BE2C (cell line): ENCODE measurements at regions not wholly inside any gene's neighbourhood (a gene's known extent, or its start where the extent isn't known, plus 50 kb on each side); places are given as distances from the start of the nearest gene placed in this dataset.

Experiments used
- DNase-seq: peaks from one replicate; pipeline ENCODE4 v3.0.0-alpha.2; 2020
- H3K27me3 ChIP-seq: fragments of 250-450 bp; sonication (Bioruptor Pico); 2 replicates; pipeline ENCODE4 v1.5.1; 2020; ENCODE audit warnings: mild to moderate bottlenecking
- H3K36me3 ChIP-seq: fragments of 250-450 bp; sonication (Bioruptor Pico); 2 replicates; pipeline ENCODE4 v1.5.1; 2020; ENCODE audit warnings: mild to moderate bottlenecking
- H3K4me1 ChIP-seq: fragments of 250-450 bp; sonication (Bioruptor Pico); 2 replicates; pipeline ENCODE4 v1.5.1; 2020
- H3K4me3 ChIP-seq: 2 replicates; pipeline ENCODE4 v1.5.1; 2011; ENCODE audit warnings: low read depth, low read length
- H3K9me3 ChIP-seq: fragments of 250-450 bp; sonication (Bioruptor Pico); 2 replicates; pipeline ENCODE4 v1.5.1; 2020
- CTCF ChIP-seq: IDR thresholded peaks from 2 replicates; pipeline ENCODE4 v1.5.1; 2012; ENCODE audit warnings: mild to moderate bottlenecking, low read depth, low read length

- DNase-seq = no peak
- no peaks in the 10 kb centered on the region for H3K36me3 ChIP-seq
- TF ChIP-seq CTCF = no peak
- H3K27me3 ChIP-seq = no peaks in the 10 kb centered on the region
- no peaks in the 10 kb centered on the region; the same call in 1 of the 2 replicates for H3K4me1 ChIP-seq
- H3K9me3 ChIP-seq = no peaks in the 10 kb centered on the region; the same call in 1 of the 2 replicates
- H3K4me3 ChIP-seq = no peak overlapping the region
Measured at GRCh38 chr16:51881731-51882130, 665.2 kb downstream of the TOX3 start.

GRCh38 chr16:51880776-51881175 lies 666.2 kb downstream of the TOX3 start:
- H3K27me3 ChIP-seq = no peaks in the 10 kb centered on the region
- no peaks in the 10 kb centered on the region; the same call in 1 of the 2 replicates for H3K4me1 ChIP-seq
- no peak overlapping the region for H3K4me3 ChIP-seq
- no peaks in the 10 kb centered on the region; the same call in 1 of the 2 replicates for H3K9me3 ChIP-seq
- no peaks in the 10 kb centered on the region for H3K36me3 ChIP-seq
- TF ChIP-seq CTCF = no peak
- no peak for DNase-seq

GRCh38 chr16:51877686-51878085 lies 669.3 kb downstream of the TOX3 start:
- Histone ChIP-seq H3K27me3 (no peaks in the 10 kb centered on the region), H3K4me1 (no peaks in the 10 kb centered on the region), H3K36me3 (no peaks in the 10 kb centered on the region), H3K9me3 (no peaks in the 10 kb centered on the region; the same call in 1 of the 2 replicates), H3K4me3 (no peak overlapping the region)
- TF ChIP-seq CTCF = no peak
- DNase-seq = no peak

- H3K9me3 ChIP-seq = no peaks in the 10 kb centered on the region; the same call in 1 of the 2 replicates
- H3K4me1 ChIP-seq = no peaks in the 10 kb centered on the region
- H3K36me3 ChIP-seq = no peaks in the 10 kb centered on the region
- TF ChIP-seq CTCF = no peak
- H3K4me3 ChIP-seq = no peak overlapping the region
- no peaks in the 10 kb centered on the region for H3K27me3 ChIP-seq
- no peak for DNase-seq
Measured at GRCh38 chr16:51876934-51877333, 670.0 kb downstream of the TOX3 start.

- H3K4me3 ChIP-seq = no peak overlapping the region
- no peak for DNase-seq
- H3K4me1 ChIP-seq = no peaks in the 10 kb centered on the region
- H3K27me3 ChIP-seq = no peaks in the 10 kb centered on the region
- no peaks in the 10 kb centered on the region; the same call in 1 of the 2 replicates for H3K9me3 ChIP-seq
- no peaks in the 10 kb centered on the region for H3K36me3 ChIP-seq
- TF ChIP-seq CTCF = no peak
Measured at GRCh38 chr16:51876601-51876875, 670.4 kb downstream of the TOX3 start.

- Histone ChIP-seq H3K9me3 (no peaks in the 10 kb centered on the region; the same call in 1 of the 2 replicates), H3K4me1 (no peaks in the 10 kb centered on the region), H3K36me3 (no peaks in the 10 kb centered on the region), H3K4me3 (no peak overlapping the region), H3K27me3 (no peaks in the 10 kb centered on the region)
- no peak for TF ChIP-seq CTCF
- no peak for DNase-seq
Measured at GRCh38 chr16:51875834-51876600, 670.9 kb downstream of the TOX3 start.
